ELR (cell line): ENCODE measurements at regions not wholly inside any gene's neighbourhood (a gene's known extent, or its start where the extent isn't known, plus 50 kb on each side); places are given as distances from the start of the nearest gene placed in this dataset.
A peak's percentile ranks its signal among the peaks of the same experiment; 100 is the strongest.

Source experiments
- DNase-seq: peaks from one replicate; pipeline ENCODE4 v3.0.0-alpha.2; 2015; ENCODE audit warnings: low read depth

- no peak for DNase-seq
Measured at GRCh38 chr5:179430193-179431175, 85.2 kb upstream of the ADAMTS2 start.

GRCh38 chr5:179427676-179428056, 82.4 kb upstream of the ADAMTS2 start:
- DNase-seq: no peak

- DNase-seq: no peak
Measured at GRCh38 chr5:179427032-179427675, 81.9 kb upstream of the ADAMTS2 start.

- no peak for DNase-seq
Measured at GRCh38 chr5:179422908-179423481, 77.7 kb upstream of the ADAMTS2 start.

- no peak for DNase-seq
Measured at GRCh38 chr5:179422213-179422855, 77.1 kb upstream of the ADAMTS2 start.

GRCh38 chr5:179421144-179421901, 76.1 kb upstream of the ADAMTS2 start:
- DNase-seq: peak; percentile 19

- no peak for DNase-seq
Measured at GRCh38 chr5:179420476-179420875, 75.2 kb upstream of the ADAMTS2 start.

GRCh38 chr5:179418972-179419371, 73.7 kb upstream of the ADAMTS2 start:
- DNase-seq: no peak

- DNase-seq: no peak
Measured at GRCh38 chr5:179417696-179418095, 72.4 kb upstream of the ADAMTS2 start.

GRCh38 chr5:179417016-179417415, 71.8 kb upstream of the ADAMTS2 start:
- DNase-seq: no peak

- DNase-seq: no peak
Measured at GRCh38 chr5:179416114-179416822, 71.0 kb upstream of the ADAMTS2 start.

- no peak for DNase-seq
Measured at GRCh38 chr5:179415291-179416060, 70.2 kb upstream of the ADAMTS2 start.

GRCh38 chr5:179414459-179415261, 69.4 kb upstream of the ADAMTS2 start:
- no peak for DNase-seq

GRCh38 chr5:179413711-179414458, 68.6 kb upstream of the ADAMTS2 start:
- DNase-seq: no peak

- DNase-seq: no peak
Measured at GRCh38 chr5:179413086-179413690, 67.9 kb upstream of the ADAMTS2 start.

- no peak for DNase-seq
Measured at GRCh38 chr5:179411161-179411841, 66.0 kb upstream of the ADAMTS2 start.

- DNase-seq: no peak
Measured at GRCh38 chr5:179410291-179411160, 65.3 kb upstream of the ADAMTS2 start.
